ENCODE measurements at regions not wholly inside any gene's neighbourhood (a gene's known extent, or its start where the extent isn't known, plus 50 kb on each side); places are given as distances from the start of the nearest gene placed in this dataset.

GRCh38 chr2:12033494-12033893 is 287.1 kb downstream of the LPIN1 start:
- DNase-seq (ENCODE audit: insufficient read length, low spot score), result no peak
- no peak for FAIRE-seq
- TF ChIP-seq CTCF (IDR thresholded peaks at IDR 0.05; ENCODE audit: insufficient read depth, missing control alignments), result no peak

GRCh38 chr2:12034382-12034781 is 287.9 kb downstream of the LPIN1 start:
- FAIRE-seq (no peak), DNase-seq (ENCODE audit: insufficient read length, low spot score) (no peak)
- TF ChIP-seq CTCF (IDR thresholded peaks at IDR 0.05; ENCODE audit: insufficient read depth, missing control alignments), result no peak

GRCh38 chr2:12035029-12035720 is 288.7 kb downstream of the LPIN1 start:
- DNase-seq (ENCODE audit: insufficient read length, low spot score) (no peak), FAIRE-seq (no peak)
- no peak for TF ChIP-seq CTCF (IDR thresholded peaks at IDR 0.05; ENCODE audit: insufficient read depth, missing control alignments)

- no peak for TF ChIP-seq CTCF (IDR thresholded peaks at IDR 0.05; ENCODE audit: insufficient read depth, missing control alignments)
- no peak for DNase-seq (ENCODE audit: insufficient read length, low spot score)
- no peak for FAIRE-seq
Measured at GRCh38 chr2:12035956-12036639, 289.7 kb downstream of the LPIN1 start.

- DNase-seq (ENCODE audit: insufficient read length, low spot score), result no peak
- TF ChIP-seq CTCF (IDR thresholded peaks at IDR 0.05; ENCODE audit: insufficient read depth, missing control alignments), result no peak
- no peak for FAIRE-seq
Measured at GRCh38 chr2:12036640-12036983, 290.2 kb downstream of the LPIN1 start.

- TF ChIP-seq CTCF (IDR thresholded peaks at IDR 0.05; ENCODE audit: insufficient read depth, missing control alignments), result no peak
Measured at GRCh38 chr2:12037301-12037700, 290.9 kb downstream of the LPIN1 start.

GRCh38 chr2:12041236-12041635 is 294.8 kb downstream of the LPIN1 start:
- DNase-seq (ENCODE audit: insufficient read length, low spot score) (no peak), FAIRE-seq (no peak)
- no peak for TF ChIP-seq CTCF (IDR thresholded peaks at IDR 0.05; ENCODE audit: insufficient read depth, missing control alignments)

More at GRCh38 chr2:12037301-12037700, 290.9 kb downstream of the LPIN1 start:
- DNase-seq (ENCODE audit: insufficient read length, low spot score) (no peak), FAIRE-seq (no peak)
